Neural cell (in vitro differentiated cells): ENCODE measurements at regions not wholly inside any gene's neighbourhood (a gene's known extent, or its start where the extent isn't known, plus 50 kb on each side); places are given as distances from the start of the nearest gene placed in this dataset.

ENCODE experiments used
- H2AFZ ChIP-seq: fragments of 200-600, 300-800 bp; sonication (generic), shearing (Covaris generic); 2 replicates; pipeline ENCODE4 v1.6.0; 2014; ENCODE audit warnings: low read depth, mild to moderate bottlenecking, antibody characterized with exemption, low read length, moderate library complexity
- H3F3A ChIP-seq: fragments of 200-600 bp; shearing (Covaris generic); 2 replicates; pipeline ENCODE4 v1.6.1; 2016; ENCODE audit warnings: mild to moderate bottlenecking, moderate library complexity, mixed read lengths, antibody characterized with exemption, low read length; ENCODE audit not compliant: insufficient read depth, poor library complexity, severe bottlenecking
- H3K27ac ChIP-seq: fragments of 200-600, 300-800 bp; sonication (generic), shearing (Covaris generic); 2 replicates; pipeline ENCODE4 v1.5.1; 2014; ENCODE audit warnings: mild to moderate bottlenecking, low read length, moderate library complexity
- H3K27me3 ChIP-seq: fragments of 300-800, 200-600 bp; sonication (generic), shearing (Covaris generic); 2 replicates; pipeline ENCODE4 v1.6.0; 2014; ENCODE audit warnings: mild to moderate bottlenecking, low read depth, low read length, moderate library complexity; ENCODE audit not compliant: insufficient read depth
- H3K36me3 ChIP-seq: fragments of 300-800, 200-600 bp; sonication (generic), shearing (Covaris generic); 2 replicates; pipeline ENCODE4 v1.5.1; 2014; ENCODE audit warnings: mild to moderate bottlenecking, antibody characterized with exemption, low read length, moderate library complexity; ENCODE audit not compliant: insufficient read depth
- H3K4me2 ChIP-seq: fragments of 300-800, 200-600 bp; sonication (generic), shearing (Covaris generic); 2 replicates; pipeline ENCODE4 v1.6.0; 2014; ENCODE audit warnings: mild to moderate bottlenecking, low read length
- H3K4me3 ChIP-seq: fragments of 300-800, 200-600 bp; sonication (generic), shearing (Covaris generic); 2 replicates; pipeline ENCODE4 v1.5.1; 2014; ENCODE audit warnings: mild to moderate bottlenecking, low read length, moderate library complexity
- H3K79me2 ChIP-seq: fragments of 200-600 bp; shearing (Covaris generic); replicated peaks from 2 replicates; pipeline ENCODE4 v1.6.0; 2014; ENCODE audit warnings: mild to moderate bottlenecking, low read length, moderate library complexity; ENCODE audit not compliant: insufficient read depth
- H3K9ac ChIP-seq: fragments of 300-800, 200-600 bp; sonication (generic), shearing (Covaris generic); 2 replicates; pipeline ENCODE4 v1.6.1; 2016; ENCODE audit warnings: mild to moderate bottlenecking, low read length, mixed read lengths
- H3K9me2 ChIP-seq: fragments of 200-600 bp; shearing (Covaris generic); 2 replicates; pipeline ENCODE4 v1.6.1; 2016; ENCODE audit warnings: mild to moderate bottlenecking, low read length, mixed read lengths; ENCODE audit not compliant: insufficient read depth
- H3K9me3 ChIP-seq: fragments of 200-600, 300-800 bp; sonication (generic), shearing (Covaris generic); 2 replicates; pipeline ENCODE4 v1.6.1; 2016; ENCODE audit warnings: mild to moderate bottlenecking, mixed run types, low read length, moderate library complexity, mixed read lengths
- H4K20me1 ChIP-seq: fragments of 200-600 bp; shearing (Covaris generic); 2 replicates; pipeline ENCODE4 v1.6.1; 2016; ENCODE audit warnings: mild to moderate bottlenecking, mixed run types; ENCODE audit not compliant: insufficient read depth
- CTCF ChIP-seq: fragments of 450-650 bp; IDR thresholded peaks from 2 replicates; pipeline ENCODE4 v1.5.1; 2014; ENCODE audit warnings: antibody characterized with exemption, mild to moderate bottlenecking, moderate library complexity; ENCODE audit not compliant: poor library complexity, severe bottlenecking
- EP300 ChIP-seq: fragments of 450-650 bp; conservative IDR thresholded peaks from 2 replicates; pipeline ENCODE4 v1.6.1; 2014; ENCODE audit warnings: antibody characterized with exemption, mild to moderate bottlenecking, moderate library complexity; ENCODE audit not compliant: poor library complexity, severe bottlenecking
- EZH2 ChIP-seq: fragments of 200-600, 300-800 bp; shearing (Covaris generic), sonication (generic); IDR thresholded peaks from 2 replicates; pipeline ENCODE4 v1.6.1; 2014; ENCODE audit warnings: antibody characterized with exemption, low read length, borderline replicate concordance, mild to moderate bottlenecking; ENCODE audit not compliant: insufficient read depth, poor library complexity, severe bottlenecking
- MXI1 ChIP-seq: fragments of 450-650 bp; conservative IDR thresholded peaks from 2 replicates; pipeline ENCODE4 v1.6.1; 2014; ENCODE audit warnings: antibody characterized with exemption, mild to moderate bottlenecking; ENCODE audit not compliant: poor library complexity, severe bottlenecking
- POLR2AphosphoS5 ChIP-seq: IDR thresholded peaks from 2 replicates; pipeline ENCODE4 v1.6.1; 2012
- RAD21 ChIP-seq: fragments of 450-650 bp; conservative IDR thresholded peaks from 2 replicates; pipeline ENCODE4 v1.6.1; 2014; ENCODE audit warnings: antibody characterized with exemption, mild to moderate bottlenecking, moderate library complexity
- REST ChIP-seq: IDR thresholded peaks from 2 replicates; pipeline ENCODE4 v1.6.1; 2012; ENCODE audit warnings: borderline replicate concordance
- SMC3 ChIP-seq: fragments of 450-650 bp; conservative IDR thresholded peaks from 2 replicates; pipeline ENCODE4 v1.6.1; 2014; ENCODE audit warnings: antibody characterized with exemption, mild to moderate bottlenecking, moderate library complexity; ENCODE audit not compliant: poor library complexity
- TAF1 ChIP-seq: IDR thresholded peaks from 2 replicates; pipeline ENCODE4 v1.6.1; 2012; ENCODE audit warnings: low read depth

- no peak overlapping the region for H3K9ac ChIP-seq
Observed at GRCh38 chr7:131800008-131800407, 243.6 kb upstream of the PODXL start.

GRCh38 chr7:131797841-131798240 is 241.4 kb upstream of the PODXL start:
- Histone ChIP-seq H3K4me2 (no peak overlapping the region), H3K27ac (no peak overlapping the region), H3K4me3 (no peak overlapping the region), H3K27me3 (no peaks in the 10 kb centered on the region), H4K20me1 (no peaks in the 10 kb centered on the region), H3K9ac (no peak overlapping the region), H3K9me3 (no peaks in the 10 kb centered on the region), H3K36me3 (no peaks in the 10 kb centered on the region), H3K79me2 (no peaks in the 10 kb centered on the region), H2AFZ (no peak overlapping the region), H3K9me2 (no peaks in the 10 kb centered on the region), H3F3A (no peaks in the 10 kb centered on the region)
- TF ChIP-seq REST (no peak), CTCF (no peak), POLR2AphosphoS5 (no peak), EZH2 (no peak), EP300 (no peak), RAD21 (no peak), TAF1 (no peak)

More at GRCh38 chr7:131800008-131800407, 243.6 kb upstream of the PODXL start:
- Histone ChIP-seq H3K9me2 (no peaks in the 10 kb centered on the region), H3K36me3 (no peaks in the 10 kb centered on the region), H3K4me2 (no peak overlapping the region), H3K4me3 (no peak overlapping the region), H3F3A (no peaks in the 10 kb centered on the region), H3K27me3 (no peaks in the 10 kb centered on the region), H3K79me2 (no peaks in the 10 kb centered on the region), H2AFZ (no peak overlapping the region), H4K20me1 (no peaks in the 10 kb centered on the region), H3K27ac (no peak overlapping the region), H3K9me3 (no peaks in the 10 kb centered on the region)
- TF ChIP-seq POLR2AphosphoS5 = no peak
- no peak for TF ChIP-seq RAD21
- no peak for TF ChIP-seq CTCF
- no peak for TF ChIP-seq EP300
- no peak for TF ChIP-seq SMC3
- TF ChIP-seq TAF1 = no peak
- no peak for TF ChIP-seq EZH2
- TF ChIP-seq MXI1 = no peak
- TF ChIP-seq REST = no peak
